A549 (cell line): ENCODE measurements at regions not wholly inside any gene's neighbourhood (a gene's known extent, or its start where the extent isn't known, plus 50 kb on each side); places are given as distances from the start of the nearest gene placed in this dataset.

Experiments used
- ATAC-seq, 2 experiments: fragments of 200-7000 bp in 1 of 2; fragments of >200 bp in 1 of 2; cut with Nextera tagmentation in 1 of 2; cut with Tn5 transposase in 1 of 2; 3 replicates each; pipeline versions ENCODE4 v1.8.0 to v1.9.1; 2018 to 2020; ENCODE audit warnings: mild to moderate bottlenecking in 1 of 2, moderate library complexity in 1 of 2
- CTCF ChIA-PET: fragments of 300-600 bp; sonication (Branson Sonifier 250); formaldehyde crosslinking; extraction: SDS; loops from one replicate; lab custom pipeline; 2021; ENCODE audit warnings: antibody characterized with exemption, inconsistent platforms; lab: Yijun Ruan, JAX
- POLR2A ChIA-PET: fragments of 350-600 bp; formaldehyde crosslinking; extraction: SDS; loops from one replicate; lab custom pipeline; 2021; ENCODE audit warnings: antibody characterized with exemption, inconsistent platforms; lab: Yijun Ruan, JAX
- DNase-seq, 2 experiments: peaks; one replicate each; pipeline versions ENCODE4 v3.0.0 to v3.0.0-alpha.2; 2011 to 2016; ENCODE audit warnings: low read depth in 1 of 2, low spot score in 1 of 2
- FAIRE-seq: peaks from 2 replicates; lab custom pipeline; 2011; peaks lifted over from hg19 to GRCh38; lab: Jason Lieb, UNC
- H3K27ac ChIP-seq, 2 experiments: fragments of >200 bp; sonication (Bioruptor Twin); formaldehyde crosslinking; 3 replicates each; pipeline ENCODE4 v1.5.1; 2016 to 2017
- H3K4me1 ChIP-seq: fragments of >200 bp; sonication (Bioruptor Twin); formaldehyde crosslinking; 3 replicates; pipeline ENCODE4 v1.6.1; 2016
- H3K4me2 ChIP-seq: fragments of >200 bp; sonication (Bioruptor Twin); formaldehyde crosslinking; 3 replicates; pipeline ENCODE4 v1.6.1; 2016
- H3K4me3 ChIP-seq: fragments of >200 bp; sonication (Bioruptor Twin); formaldehyde crosslinking; 3 replicates; pipeline ENCODE4 v1.5.1; 2016
- H3K9me3 ChIP-seq: fragments of >200 bp; sonication (Bioruptor Twin); formaldehyde crosslinking; 3 replicates; pipeline ENCODE4 v1.6.1; 2016
- BHLHE40 ChIP-seq: IDR thresholded peaks from 2 replicates; pipeline ENCODE4 v1.6.1; 2012; ENCODE audit warnings: low read depth, low read length, inconsistent platforms
- CBX2 ChIP-seq: fragments of 200-600 bp; sonication (generic); IDR thresholded peaks from 2 replicates; pipeline ENCODE4 v1.6.1; 2016; ENCODE audit warnings: low read depth, mild to moderate bottlenecking, borderline replicate concordance
- CEBPB ChIP-seq, 2 experiments: fragments of >200 bp in 1 of 2; sonication (Bioruptor Twin) in 1 of 2; formaldehyde crosslinking in 1 of 2; IDR thresholded peaks; 2 replicates each; pipeline ENCODE4 v1.6.1; 2012 to 2016
- CHD2 ChIP-seq: fragments of 150-350 bp; IDR thresholded peaks from 2 replicates; pipeline ENCODE4 v1.6.1; 2014; ENCODE audit warnings: low read length; ENCODE audit not compliant: partially characterized antibody
- EHF ChIP-seq: fragments of 250-450 bp; sonication (Bioruptor Pico); IDR thresholded peaks from 2 replicates; pipeline ENCODE4 v1.5.0; 2020; ENCODE audit warnings: mild to moderate bottlenecking
- EP300 ChIP-seq, 2 experiments: fragments of >200 bp; sonication (Bioruptor Twin); formaldehyde crosslinking; IDR thresholded peaks; 2 replicates in 1 of 2; 3 replicates in 1 of 2; pipeline ENCODE4 v1.6.1; 2016 to 2017
- FOSL2 ChIP-seq, 2 experiments: fragments of 450-650 bp in 1 of 2; fragments of >200 bp in 1 of 2; sonication (Bioruptor Twin) in 1 of 2; formaldehyde crosslinking; IDR thresholded peaks; 2 replicates each; pipeline versions ENCODE4 v1.5.0 to v1.6.1; 2016 to 2020; ENCODE audit warnings: mild to moderate bottlenecking in 1 of 2, moderate library complexity in 1 of 2
- HDAC2 ChIP-seq: fragments of 200-600 bp; sonication (generic); IDR thresholded peaks from 2 replicates; pipeline ENCODE4 v1.6.1; 2016
- HEYL ChIP-seq: fragments of 250-450 bp; sonication (Bioruptor Pico); IDR thresholded peaks from 2 replicates; pipeline ENCODE4 v1.8.0; 2021; ENCODE audit warnings: mild to moderate bottlenecking, moderate library complexity
- HOXB13 ChIP-seq: fragments of 250-450 bp; sonication (Bioruptor Pico); IDR thresholded peaks from 2 replicates; pipeline ENCODE4 v1.5.0; 2020; ENCODE audit warnings: low read depth, mild to moderate bottlenecking, moderate library complexity
- MYC ChIP-seq: IDR thresholded peaks from 2 replicates; pipeline ENCODE4 v1.6.1; 2012; ENCODE audit warnings: mild to moderate bottlenecking, inconsistent platforms, low read length, improper control_type of control experiment, borderline replicate concordance
- NR3C1 ChIP-seq: fragments of >200 bp; sonication (Bioruptor Twin); formaldehyde crosslinking; IDR thresholded peaks from 3 replicates; pipeline ENCODE4 v1.6.1; 2017
- RARB ChIP-seq: fragments of 250-450 bp; sonication (Bioruptor Pico); IDR thresholded peaks from 2 replicates; pipeline ENCODE4 v1.8.0; 2021; ENCODE audit warnings: mild to moderate bottlenecking, moderate library complexity
- RCOR1 ChIP-seq: fragments of 150-350 bp; IDR thresholded peaks from 2 replicates; pipeline ENCODE4 v1.6.1; 2014; ENCODE audit warnings: antibody characterized with exemption, low read length, low read depth
- SMC3 ChIP-seq: fragments of >200 bp; sonication (Bioruptor Twin); formaldehyde crosslinking; IDR thresholded peaks from 3 replicates; pipeline ENCODE4 v1.6.1; 2018; ENCODE audit warnings: inconsistent platforms
- TFCP2L1 ChIP-seq: fragments of 250-450 bp; sonication (Bioruptor Pico); IDR thresholded peaks from 2 replicates; pipeline ENCODE4 v1.5.0; 2021; ENCODE audit warnings: mild to moderate bottlenecking
- TP53 ChIP-seq: fragments of 250-450 bp; sonication (Bioruptor Pico); IDR thresholded peaks from 2 replicates; pipeline ENCODE4 v1.5.0; 2021; ENCODE audit warnings: mild to moderate bottlenecking, moderate library complexity
- WGBS: methylation state at CpG from one replicate; pipeline ENCODE4 v1.1.6; 2017; ENCODE audit errors: missing lambda C conversion rate; 5-methylcytosine and 5-hydroxymethylcytosine counted together
- TF ChIP-seq, protein P1 (sequence below): fragments of >200 bp; sonication (Bioruptor Twin); formaldehyde crosslinking; IDR thresholded peaks from 3 replicates; pipeline ENCODE4 v1.5.1; 2016
- TF ChIP-seq, protein P2 (sequence below): IDR thresholded peaks from 2 replicates; pipeline ENCODE4 v1.6.1; 2012; ENCODE audit warnings: low read depth, borderline replicate concordance
- TF ChIP-seq, protein P3 (sequence below): fragments of 450-650 bp; IDR thresholded peaks from 2 replicates; pipeline ENCODE4 v1.6.1; 2014; ENCODE audit warnings: antibody characterized with exemption
- TF ChIP-seq, protein P4 (sequence below): fragments of >200 bp; sonication (Bioruptor Twin); formaldehyde crosslinking; IDR thresholded peaks from 3 replicates; pipeline ENCODE4 v1.6.1; 2016

DNA sequence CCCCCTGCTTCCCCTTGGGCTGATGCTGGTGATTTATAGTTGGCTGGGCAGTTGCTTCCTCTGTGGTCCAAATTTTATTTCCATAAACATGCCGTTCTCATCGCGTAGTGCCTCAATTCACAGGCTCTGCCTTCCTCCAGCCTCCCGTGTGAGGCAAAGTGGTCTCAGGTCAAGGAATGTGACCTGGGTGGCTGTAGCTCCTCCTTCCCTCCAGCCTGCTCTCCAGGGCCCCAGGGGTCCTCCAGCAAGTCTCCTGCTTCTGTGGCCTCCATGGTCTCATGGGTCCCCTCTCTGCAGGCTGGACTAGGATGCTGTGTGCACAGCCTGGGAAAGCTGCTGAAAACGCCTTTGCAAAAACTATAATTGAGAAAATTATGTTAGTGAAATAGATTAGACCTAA, 694.1 kb downstream of the BRD1 start (continued):
- TF ChIP-seq, protein P1, sequence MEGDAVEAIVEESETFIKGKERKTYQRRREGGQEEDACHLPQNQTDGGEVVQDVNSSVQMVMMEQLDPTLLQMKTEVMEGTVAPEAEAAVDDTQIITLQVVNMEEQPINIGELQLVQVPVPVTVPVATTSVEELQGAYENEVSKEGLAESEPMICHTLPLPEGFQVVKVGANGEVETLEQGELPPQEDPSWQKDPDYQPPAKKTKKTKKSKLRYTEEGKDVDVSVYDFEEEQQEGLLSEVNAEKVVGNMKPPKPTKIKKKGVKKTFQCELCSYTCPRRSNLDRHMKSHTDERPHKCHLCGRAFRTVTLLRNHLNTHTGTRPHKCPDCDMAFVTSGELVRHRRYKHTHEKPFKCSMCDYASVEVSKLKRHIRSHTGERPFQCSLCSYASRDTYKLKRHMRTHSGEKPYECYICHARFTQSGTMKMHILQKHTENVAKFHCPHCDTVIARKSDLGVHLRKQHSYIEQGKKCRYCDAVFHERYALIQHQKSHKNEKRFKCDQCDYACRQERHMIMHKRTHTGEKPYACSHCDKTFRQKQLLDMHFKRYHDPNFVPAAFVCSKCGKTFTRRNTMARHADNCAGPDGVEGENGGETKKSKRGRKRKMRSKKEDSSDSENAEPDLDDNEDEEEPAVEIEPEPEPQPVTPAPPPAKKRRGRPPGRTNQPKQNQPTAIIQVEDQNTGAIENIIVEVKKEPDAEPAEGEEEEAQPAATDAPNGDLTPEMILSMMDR, result no peak
- no peak for TF ChIP-seq TP53 (CRISPR knock-in tag)
- TF ChIP-seq, all 56 proteins: peak for 0

DNA sequence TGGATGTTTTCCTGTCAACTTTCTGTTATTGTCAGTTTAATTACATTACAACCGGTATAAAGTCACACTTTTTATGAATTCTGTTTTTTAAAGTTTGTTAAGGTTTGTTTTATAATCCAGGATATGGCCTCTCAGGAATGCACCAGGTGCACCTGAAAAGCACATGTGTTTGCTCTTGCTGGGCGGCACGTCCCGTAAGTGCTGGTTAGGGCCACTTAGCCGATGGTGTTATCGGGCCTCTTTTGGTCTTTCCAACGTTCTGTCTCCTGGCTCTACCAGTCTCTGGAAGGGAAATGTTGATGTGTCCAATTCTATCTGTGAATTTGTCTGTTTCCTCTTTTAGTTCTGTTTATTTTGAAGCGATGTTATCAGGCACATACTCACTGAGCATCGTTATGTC, 695.7 kb downstream of the BRD1 start:
- H3K4me2 ChIP-seq, result no peak overlapping the region
- 40% methylated on average over 9 of the region's 9 CpGs for WGBS
- POLR2A ChIA-PET, result no interaction called here
- ATAC-seq (no peak), DNase-seq (no peak), FAIRE-seq (no peak)
- no peak overlapping the region for H3K27ac ChIP-seq
- H3K9me3 ChIP-seq, result no peaks in the 10 kb centered on the region
- CTCF ChIA-PET, result interaction anchor here (0.7 kb wide), 1 partner anchor 47 kb away, joined by 6 read pairs; no protein-coding TSS in a partner anchor
- TF ChIP-seq EP300 (IDR thresholded peaks at IDR 0.05) (no peak), HOXB13 (CRISPR knock-in tag) (no peak), MYC (no peak), HDAC2 (no peak)
- TF ChIP-seq, protein P2, sequence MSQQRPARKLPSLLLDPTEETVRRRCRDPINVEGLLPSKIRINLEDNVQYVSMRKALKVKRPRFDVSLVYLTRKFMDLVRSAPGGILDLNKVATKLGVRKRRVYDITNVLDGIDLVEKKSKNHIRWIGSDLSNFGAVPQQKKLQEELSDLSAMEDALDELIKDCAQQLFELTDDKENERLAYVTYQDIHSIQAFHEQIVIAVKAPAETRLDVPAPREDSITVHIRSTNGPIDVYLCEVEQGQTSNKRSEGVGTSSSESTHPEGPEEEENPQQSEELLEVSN, result no peak
- TF ChIP-seq, all 56 proteins: peak for 0
- Histone ChIP-seq H3K4me3 (no peak overlapping the region), H3K4me1 (no peaks in the 10 kb centered on the region)

DNA sequence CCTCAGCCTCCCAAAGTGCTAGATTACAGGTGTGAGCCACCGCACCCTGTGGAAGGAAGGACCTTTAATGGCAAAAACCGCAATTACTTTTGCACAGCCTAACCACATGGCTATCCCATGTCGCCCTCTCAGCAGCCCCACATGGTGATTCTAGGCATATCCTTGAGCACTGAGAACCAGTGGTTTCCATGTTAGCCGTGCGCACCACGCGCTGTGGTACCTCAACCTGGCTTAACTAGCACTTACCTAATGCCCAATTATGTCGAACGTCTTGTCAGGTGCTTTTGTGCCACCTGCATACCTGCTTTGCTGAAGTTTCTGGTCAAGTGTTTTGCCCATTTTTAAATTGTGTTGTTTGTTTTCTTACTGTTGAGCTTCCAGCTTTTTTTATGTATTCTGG, 697.9 kb downstream of the BRD1 start:
- POLR2A ChIA-PET, result no interaction called here
- TF ChIP-seq TFCP2L1, result no peak
- no peak for TF ChIP-seq CBX2
- TF ChIP-seq CEBPB (IDR thresholded peaks at IDR 0.05), result no peak
- TF ChIP-seq RARB (CRISPR knock-in tag), result no peak
- TF ChIP-seq BHLHE40, result no peak
- TF ChIP-seq SMC3, result no peak
- TF ChIP-seq EP300 (IDR thresholded peaks at IDR 0.05), result no peak
- TF ChIP-seq EHF (CRISPR knock-in tag), result no peak
- TF ChIP-seq, protein P3, sequence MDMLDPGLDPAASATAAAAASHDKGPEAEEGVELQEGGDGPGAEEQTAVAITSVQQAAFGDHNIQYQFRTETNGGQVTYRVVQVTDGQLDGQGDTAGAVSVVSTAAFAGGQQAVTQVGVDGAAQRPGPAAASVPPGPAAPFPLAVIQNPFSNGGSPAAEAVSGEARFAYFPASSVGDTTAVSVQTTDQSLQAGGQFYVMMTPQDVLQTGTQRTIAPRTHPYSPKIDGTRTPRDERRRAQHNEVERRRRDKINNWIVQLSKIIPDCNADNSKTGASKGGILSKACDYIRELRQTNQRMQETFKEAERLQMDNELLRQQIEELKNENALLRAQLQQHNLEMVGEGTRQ, result no peak
- TF ChIP-seq NR3C1, result no peak
- no peak for TF ChIP-seq RCOR1
- TF ChIP-seq, all 56 proteins: peak for 0
- Histone ChIP-seq H3K4me1 (no peaks in the 10 kb centered on the region), H3K9me3 (no peaks in the 10 kb centered on the region), H3K4me2 (no peak overlapping the region), H3K27ac (no peak overlapping the region), H3K4me3 (no peak overlapping the region)
- DNase-seq (no peak), FAIRE-seq (no peak), ATAC-seq (no peak)
- CTCF ChIA-PET, result no interaction called here
- WGBS, result 56% methylated on average over 7 of the region's 9 CpGs

DNA sequence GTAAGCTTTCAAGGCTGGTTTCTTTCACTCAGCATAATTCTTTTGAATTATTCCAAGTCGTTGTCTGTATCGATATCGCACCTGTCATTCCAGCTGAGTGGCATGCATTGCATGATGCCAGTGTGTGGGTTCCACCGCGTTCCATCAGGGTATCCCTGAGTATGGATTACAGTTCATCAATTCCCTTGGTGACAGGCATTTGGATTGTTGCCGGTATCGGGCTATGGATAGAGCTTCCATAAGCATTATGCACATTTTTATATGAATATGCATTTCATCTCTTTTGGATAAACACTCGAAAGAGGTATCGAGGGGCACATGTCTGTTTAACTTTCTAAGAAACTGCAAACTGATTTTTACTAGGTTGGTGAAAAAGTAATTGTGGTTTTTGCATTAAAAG, 698.8 kb downstream of the BRD1 start:
- no peak overlapping the region for H3K4me2 ChIP-seq
- POLR2A ChIA-PET, result no interaction called here
- no peaks in the 10 kb centered on the region for H3K9me3 ChIP-seq
- H3K27ac ChIP-seq, result no peak overlapping the region
- whole genome bisulfite sequencing, result 70% methylated on average over 9 of the region's 9 CpGs
- H3K4me3 ChIP-seq, result no peak overlapping the region
- FAIRE-seq, result no peak
- TF ChIP-seq NR3C1 (no peak), HEYL (CRISPR knock-in tag) (no peak), CHD2 (no peak), FOSL2 (IDR thresholded peaks at IDR 0.05) (no peak), FOSL2 (CRISPR knock-in tag; IDR thresholded peaks at IDR 0.05) (no peak), EHF (CRISPR knock-in tag) (no peak), EP300 (IDR thresholded peaks at IDR 0.05) (no peak)
- TF ChIP-seq, protein P4, sequence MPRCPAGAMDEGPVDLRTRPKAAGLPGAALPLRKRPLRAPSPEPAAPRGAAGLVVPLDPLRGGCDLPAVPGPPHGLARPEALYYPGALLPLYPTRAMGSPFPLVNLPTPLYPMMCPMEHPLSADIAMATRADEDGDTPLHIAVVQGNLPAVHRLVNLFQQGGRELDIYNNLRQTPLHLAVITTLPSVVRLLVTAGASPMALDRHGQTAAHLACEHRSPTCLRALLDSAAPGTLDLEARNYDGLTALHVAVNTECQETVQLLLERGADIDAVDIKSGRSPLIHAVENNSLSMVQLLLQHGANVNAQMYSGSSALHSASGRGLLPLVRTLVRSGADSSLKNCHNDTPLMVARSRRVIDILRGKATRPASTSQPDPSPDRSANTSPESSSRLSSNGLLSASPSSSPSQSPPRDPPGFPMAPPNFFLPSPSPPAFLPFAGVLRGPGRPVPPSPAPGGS, result no peak
- no peak for DNase-seq
- CTCF ChIA-PET, result no interaction called here
- no peaks in the 10 kb centered on the region for H3K4me1 ChIP-seq
- no peak for ATAC-seq
